ENCODE measurements at regions not wholly inside any gene's neighbourhood (a gene's known extent, or its start where the extent isn't known, plus 50 kb on each side); places are given as distances from the start of the nearest gene placed in this dataset.

- Mint-ChIP-seq H3K9me3 (ENCODE audit: low read depth) (no peaks in the 10 kb centered on the region), H3K27me3 (no peaks in the 10 kb centered on the region), H3K4me3 (no peak overlapping the region), H3K27ac (no peak overlapping the region), H3K4me1 (no peaks in the 10 kb centered on the region), H3K36me3 (no peaks in the 10 kb centered on the region)
- no peak for ATAC-seq
- CTCF ChIA-PET: no interaction called here
- DNase-seq: no peak
Measured at GRCh38 chr16:73329358-73330286, 281.7 kb upstream of the ZFHX3 start.

- H3K36me3 Mint-ChIP-seq: no peaks in the 10 kb centered on the region
- H3K4me3 Mint-ChIP-seq: no peak overlapping the region
- H3K27me3 Mint-ChIP-seq: no peaks in the 10 kb centered on the region
- DNase-seq (no peak), ATAC-seq (no peak)
- CTCF ChIA-PET: no interaction called here
- H3K4me1 Mint-ChIP-seq: no peaks in the 10 kb centered on the region
- no peaks in the 10 kb centered on the region for H3K9me3 Mint-ChIP-seq (ENCODE audit: low read depth)
- no peak overlapping the region for H3K27ac Mint-ChIP-seq
Measured at GRCh38 chr16:73326770-73327470, 279.0 kb upstream of the ZFHX3 start.

GRCh38 chr16:73326221-73326620 lies 278.3 kb upstream of the ZFHX3 start:
- Mint-ChIP-seq H3K36me3 (no peaks in the 10 kb centered on the region), H3K4me1 (no peaks in the 10 kb centered on the region), H3K27me3 (no peaks in the 10 kb centered on the region), H3K4me3 (no peak overlapping the region), H3K27ac (no peak overlapping the region), H3K9me3 (ENCODE audit: low read depth) (no peaks in the 10 kb centered on the region)
- CTCF ChIA-PET: no interaction called here
- DNase-seq: no peak
- ATAC-seq: no peak

GRCh38 chr16:73323880-73324279 lies 276.0 kb upstream of the ZFHX3 start:
- Mint-ChIP-seq H3K4me3 (no peak overlapping the region), H3K36me3 (no peaks in the 10 kb centered on the region), H3K9me3 (ENCODE audit: low read depth) (peaks cover 3% of the 10 kb centered on the region), H3K27ac (no peak overlapping the region), H3K27me3 (no peaks in the 10 kb centered on the region), H3K4me1 (no peaks in the 10 kb centered on the region)
- CTCF ChIA-PET: no interaction called here
- DNase-seq (no peak), ATAC-seq (no peak)

GRCh38 chr16:73322856-73323255 lies 274.9 kb upstream of the ZFHX3 start:
- no peaks in the 10 kb centered on the region for H3K27me3 Mint-ChIP-seq
- CTCF ChIA-PET: no interaction called here
- no peaks in the 10 kb centered on the region for H3K4me1 Mint-ChIP-seq
- H3K4me3 Mint-ChIP-seq: no peak overlapping the region
- H3K36me3 Mint-ChIP-seq: no peaks in the 10 kb centered on the region
- no peak for ATAC-seq
- DNase-seq: no peak
- peaks cover 3% of the 10 kb centered on the region for H3K9me3 Mint-ChIP-seq (ENCODE audit: low read depth)
- H3K27ac Mint-ChIP-seq: no peak overlapping the region

- no peak overlapping the region for H3K4me3 Mint-ChIP-seq
- DNase-seq: no peak
- H3K4me1 Mint-ChIP-seq: no peaks in the 10 kb centered on the region
- H3K36me3 Mint-ChIP-seq: no peaks in the 10 kb centered on the region
- CTCF ChIA-PET: no interaction called here
- no peaks in the 10 kb centered on the region for H3K27me3 Mint-ChIP-seq
- ATAC-seq: no peak
- no peak overlapping the region for H3K27ac Mint-ChIP-seq
- peaks cover 5% of the 10 kb centered on the region for H3K9me3 Mint-ChIP-seq (ENCODE audit: low read depth)
Measured at GRCh38 chr16:73321853-73322252, 273.9 kb upstream of the ZFHX3 start.

GRCh38 chr16:73319737-73320136 lies 271.8 kb upstream of the ZFHX3 start:
- DNase-seq (no peak), ATAC-seq (no peak)
- H3K4me1 Mint-ChIP-seq: no peaks in the 10 kb centered on the region
- peaks cover 9% of the 10 kb centered on the region for H3K9me3 Mint-ChIP-seq (ENCODE audit: low read depth)
- CTCF ChIA-PET: no interaction called here
- H3K4me3 Mint-ChIP-seq: no peak overlapping the region
- H3K36me3 Mint-ChIP-seq: no peaks in the 10 kb centered on the region
- H3K27me3 Mint-ChIP-seq: no peaks in the 10 kb centered on the region
- no peak overlapping the region for H3K27ac Mint-ChIP-seq

- CTCF ChIA-PET: no interaction called here
- Mint-ChIP-seq H3K4me1 (no peaks in the 10 kb centered on the region), H3K4me3 (no peak overlapping the region), H3K27me3 (no peaks in the 10 kb centered on the region), H3K9me3 (ENCODE audit: low read depth) (peaks cover 9% of the 10 kb centered on the region), H3K36me3 (no peaks in the 10 kb centered on the region), H3K27ac (no peak overlapping the region)
- DNase-seq: no peak
- ATAC-seq: no peak
Measured at GRCh38 chr16:73319261-73319660, 271.3 kb upstream of the ZFHX3 start.

- Mint-ChIP-seq H3K4me3 (no peak overlapping the region), H3K27ac (no peak overlapping the region), H3K9me3 (ENCODE audit: low read depth) (peaks cover 12% of the 10 kb centered on the region), H3K4me1 (no peaks in the 10 kb centered on the region), H3K36me3 (no peaks in the 10 kb centered on the region), H3K27me3 (no peaks in the 10 kb centered on the region)
- CTCF ChIA-PET: no interaction called here
- DNase-seq (no peak), ATAC-seq (no peak)
Measured at GRCh38 chr16:73317321-73317857, 269.5 kb upstream of the ZFHX3 start.

GRCh38 chr16:73315645-73316044 lies 267.7 kb upstream of the ZFHX3 start:
- Mint-ChIP-seq H3K4me3 (no peak overlapping the region), H3K9me3 (ENCODE audit: low read depth) (peaks cover 14% of the 10 kb centered on the region), H3K36me3 (no peaks in the 10 kb centered on the region), H3K27ac (no peak overlapping the region), H3K27me3 (no peaks in the 10 kb centered on the region), H3K4me1 (no peaks in the 10 kb centered on the region)
- ATAC-seq: no peak
- no peak for DNase-seq
- CTCF ChIA-PET: no interaction called here

GRCh38 chr16:73313950-73314349 lies 266.0 kb upstream of the ZFHX3 start:
- Mint-ChIP-seq H3K9me3 (ENCODE audit: low read depth) (peaks cover 11% of the 10 kb centered on the region), H3K27me3 (no peaks in the 10 kb centered on the region), H3K27ac (no peak overlapping the region), H3K4me1 (no peaks in the 10 kb centered on the region), H3K36me3 (no peaks in the 10 kb centered on the region), H3K4me3 (no peak overlapping the region)
- CTCF ChIA-PET: no interaction called here
- DNase-seq: no peak
- ATAC-seq: no peak

- Mint-ChIP-seq H3K27me3 (no peaks in the 10 kb centered on the region), H3K36me3 (no peaks in the 10 kb centered on the region), H3K9me3 (ENCODE audit: low read depth) (peaks cover 9% of the 10 kb centered on the region), H3K4me3 (no peak overlapping the region), H3K4me1 (no peaks in the 10 kb centered on the region), H3K27ac (no peak overlapping the region)
- ATAC-seq (no peak), DNase-seq (no peak)
- CTCF ChIA-PET: no interaction called here
Measured at GRCh38 chr16:73311857-73312723, 264.2 kb upstream of the ZFHX3 start.

GRCh38 chr16:73308771-73309170 lies 260.8 kb upstream of the ZFHX3 start:
- Mint-ChIP-seq H3K4me3 (no peak overlapping the region), H3K27ac (no peak overlapping the region), H3K4me1 (no peaks in the 10 kb centered on the region), H3K9me3 (ENCODE audit: low read depth) (peaks cover 5% of the 10 kb centered on the region), H3K27me3 (no peaks in the 10 kb centered on the region), H3K36me3 (no peaks in the 10 kb centered on the region)
- CTCF ChIA-PET: no interaction called here
- ATAC-seq (no peak), DNase-seq (no peak)
